Activated T-cell treated with anti-CD3 and anti-CD28 coated beads for 48 hours (primary cell): ENCODE measurements at regions not wholly inside any gene's neighbourhood (a gene's known extent, or its start where the extent isn't known, plus 50 kb on each side); places are given as distances from the start of the nearest gene placed in this dataset.

Experiments used
- DNase-seq: peaks from one replicate; pipeline ENCODE4 v3.0.0-alpha.2; 2020; ENCODE audit warnings: low read depth

DNA sequence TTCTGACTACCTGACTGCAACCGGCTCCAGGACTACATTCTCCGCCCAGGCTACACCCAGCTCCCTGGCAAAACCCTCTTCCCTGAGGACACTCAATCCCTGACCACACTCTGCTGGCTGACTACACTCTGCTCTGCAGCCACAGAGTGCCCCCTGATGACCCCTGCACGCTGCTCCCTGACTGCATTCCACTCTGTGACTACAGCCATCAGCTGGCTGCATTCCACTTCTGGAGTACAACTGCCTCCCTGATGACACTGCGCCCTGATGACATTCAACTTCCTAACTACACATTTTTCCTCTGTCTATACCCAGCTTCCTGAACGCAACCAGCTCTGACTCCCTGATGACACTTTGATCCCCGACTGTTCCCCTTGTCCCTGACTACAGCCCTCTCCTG lies 71.3 kb upstream of the NRXN1 start:
- no peak for DNase-seq

DNA sequence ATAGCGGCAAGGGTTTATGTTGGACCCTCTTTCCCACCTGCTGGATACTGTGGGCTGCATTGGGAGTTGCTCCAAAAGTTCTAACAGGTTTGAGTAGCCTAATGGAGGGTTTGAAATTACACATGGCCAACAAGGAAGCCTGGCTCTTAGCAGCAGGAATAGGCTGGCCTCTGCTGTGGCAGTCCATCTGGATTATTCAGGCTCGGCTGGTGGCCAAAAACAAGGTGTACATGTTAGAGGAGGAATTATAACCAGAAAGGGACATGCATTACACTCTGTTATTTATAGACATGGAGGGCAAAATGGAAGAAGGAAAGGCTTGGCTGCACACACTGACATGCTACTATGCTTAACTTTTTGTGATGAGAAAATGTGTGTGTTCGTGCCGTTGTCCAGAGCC lies 61.1 kb upstream of the NRXN1 start:
- DNase-seq: no peak

GRCh38 chr2:51085420-51086068 lies 53.6 kb upstream of the NRXN1 start:
- no peak for DNase-seq

DNA sequence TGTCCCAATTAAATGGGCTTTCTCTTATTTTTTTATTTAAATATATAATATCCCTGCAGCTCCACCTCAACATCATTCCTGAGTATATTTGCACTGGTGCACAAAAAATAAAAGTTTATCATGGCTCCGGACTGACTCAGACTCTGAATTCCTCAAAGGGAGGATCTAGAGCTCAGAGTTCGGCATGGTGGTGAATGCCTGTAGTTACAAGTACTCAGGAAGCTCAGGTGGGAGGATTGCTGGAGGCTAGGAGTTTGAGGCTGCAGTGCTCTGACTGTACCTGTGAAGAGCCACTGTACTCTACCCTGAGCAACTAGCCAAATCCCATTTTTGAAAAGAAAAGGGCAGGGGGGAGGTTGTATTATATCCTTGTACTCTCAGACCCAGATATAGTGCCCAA lies 52.8 kb upstream of the NRXN1 start:
- no peak for DNase-seq
